Fibroblast of mammary gland (primary cell): ENCODE measurements at regions not wholly inside any gene's neighbourhood (a gene's known extent, or its start where the extent isn't known, plus 50 kb on each side); places are given as distances from the start of the nearest gene placed in this dataset.

Experiments used
- DNase-seq: peaks from one replicate; pipeline ENCODE4 v3.0.0-alpha.2; 2010; ENCODE audit warnings: low read depth
- H3K4me3 ChIP-seq: 2 replicates; pipeline ENCODE4 v1.5.1; 2011; ENCODE audit warnings: low read depth, mild to moderate bottlenecking, low read length, moderate library complexity; ENCODE audit not compliant: control insufficient read depth
- TF ChIP-seq, protein P1 (sequence below): conservative IDR thresholded peaks from 2 replicates; pipeline ENCODE4 v1.5.1; 2011; ENCODE audit warnings: low read depth, low read length, inconsistent platforms; ENCODE audit not compliant: control insufficient read depth, insufficient read depth

DNA sequence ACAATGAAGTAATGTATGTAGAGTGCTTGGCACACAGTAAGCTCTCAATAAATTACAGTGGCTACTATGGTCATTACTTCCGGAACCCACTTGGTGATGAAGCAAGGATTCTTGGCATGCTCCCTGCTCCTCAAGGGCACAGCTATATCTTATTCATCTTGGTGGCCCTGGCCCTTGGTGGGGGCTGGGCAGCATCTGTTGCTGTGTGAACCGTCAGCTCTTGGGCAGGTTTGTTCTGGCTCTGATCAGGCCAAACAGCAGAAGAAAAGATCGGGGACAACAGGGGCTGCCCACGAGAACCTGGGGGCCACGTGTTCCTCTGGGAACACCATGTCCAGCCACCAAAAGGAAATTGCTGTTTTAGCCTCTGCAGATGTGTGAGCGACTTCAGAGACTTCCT lies 136.9 kb upstream of the SYT13 start:
- no peak overlapping the region for H3K4me3 ChIP-seq
- DNase-seq, result no peak
- TF ChIP-seq, protein P1, sequence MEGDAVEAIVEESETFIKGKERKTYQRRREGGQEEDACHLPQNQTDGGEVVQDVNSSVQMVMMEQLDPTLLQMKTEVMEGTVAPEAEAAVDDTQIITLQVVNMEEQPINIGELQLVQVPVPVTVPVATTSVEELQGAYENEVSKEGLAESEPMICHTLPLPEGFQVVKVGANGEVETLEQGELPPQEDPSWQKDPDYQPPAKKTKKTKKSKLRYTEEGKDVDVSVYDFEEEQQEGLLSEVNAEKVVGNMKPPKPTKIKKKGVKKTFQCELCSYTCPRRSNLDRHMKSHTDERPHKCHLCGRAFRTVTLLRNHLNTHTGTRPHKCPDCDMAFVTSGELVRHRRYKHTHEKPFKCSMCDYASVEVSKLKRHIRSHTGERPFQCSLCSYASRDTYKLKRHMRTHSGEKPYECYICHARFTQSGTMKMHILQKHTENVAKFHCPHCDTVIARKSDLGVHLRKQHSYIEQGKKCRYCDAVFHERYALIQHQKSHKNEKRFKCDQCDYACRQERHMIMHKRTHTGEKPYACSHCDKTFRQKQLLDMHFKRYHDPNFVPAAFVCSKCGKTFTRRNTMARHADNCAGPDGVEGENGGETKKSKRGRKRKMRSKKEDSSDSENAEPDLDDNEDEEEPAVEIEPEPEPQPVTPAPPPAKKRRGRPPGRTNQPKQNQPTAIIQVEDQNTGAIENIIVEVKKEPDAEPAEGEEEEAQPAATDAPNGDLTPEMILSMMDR, result no peak

DNA sequence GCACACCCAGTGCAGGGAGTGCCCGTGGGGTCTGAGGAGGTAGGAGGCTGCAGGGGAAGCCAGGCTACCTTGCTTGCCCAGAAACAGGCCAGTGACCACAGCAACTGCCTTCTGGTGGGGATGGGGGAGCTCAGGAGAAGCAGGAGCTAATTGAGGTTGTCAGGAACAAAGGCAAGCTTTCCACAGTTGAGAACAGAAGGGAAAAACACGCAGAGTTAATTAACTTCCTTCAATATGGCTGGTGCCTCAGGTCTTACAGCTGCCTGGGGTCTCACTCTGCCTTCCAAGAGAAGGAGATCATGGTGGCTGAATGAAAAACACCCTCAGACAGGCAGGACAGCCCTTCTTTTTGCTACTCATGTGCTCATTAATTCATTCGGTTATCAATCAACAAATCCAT lies 127.9 kb upstream of the SYT13 start:
- no peak overlapping the region for H3K4me3 ChIP-seq
- TF ChIP-seq, protein P1, result no peak
- DNase-seq, result no peak

DNA sequence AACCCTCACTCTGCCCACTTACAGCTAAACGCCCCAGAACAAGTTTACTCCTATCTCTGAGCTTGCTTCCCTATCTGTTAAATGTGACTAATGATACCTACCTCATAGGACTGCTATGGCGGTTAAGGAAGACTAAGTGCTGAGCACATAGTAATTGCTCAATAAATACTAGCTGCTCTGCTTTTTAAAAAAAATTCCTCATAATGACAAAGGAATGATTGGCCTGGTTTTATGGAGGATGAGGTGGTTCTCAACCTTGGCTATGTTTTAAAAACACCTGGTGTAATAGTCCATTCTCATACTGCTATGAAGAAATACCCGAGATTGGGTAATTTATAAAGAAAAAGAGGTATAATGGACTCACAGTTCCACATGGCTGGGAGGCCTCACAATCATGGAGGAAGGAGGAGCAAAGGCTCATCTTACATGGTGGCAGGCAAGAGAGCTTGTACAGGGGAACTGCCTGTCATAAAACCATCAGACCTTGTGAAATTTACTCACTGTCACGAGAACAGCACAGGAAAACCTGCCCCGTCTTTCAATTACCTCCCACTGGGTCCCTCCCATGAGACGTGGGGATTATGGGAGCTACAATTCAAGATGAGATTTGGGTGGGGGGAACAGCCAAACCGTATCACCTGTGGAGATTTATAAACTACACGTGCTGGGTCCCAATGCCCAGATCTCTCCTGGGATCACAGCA lies 127.2 kb upstream of the SYT13 start:
- DNase-seq, result no peak
- TF ChIP-seq, protein P1, result no peak
- no peak overlapping the region for H3K4me3 ChIP-seq

DNA sequence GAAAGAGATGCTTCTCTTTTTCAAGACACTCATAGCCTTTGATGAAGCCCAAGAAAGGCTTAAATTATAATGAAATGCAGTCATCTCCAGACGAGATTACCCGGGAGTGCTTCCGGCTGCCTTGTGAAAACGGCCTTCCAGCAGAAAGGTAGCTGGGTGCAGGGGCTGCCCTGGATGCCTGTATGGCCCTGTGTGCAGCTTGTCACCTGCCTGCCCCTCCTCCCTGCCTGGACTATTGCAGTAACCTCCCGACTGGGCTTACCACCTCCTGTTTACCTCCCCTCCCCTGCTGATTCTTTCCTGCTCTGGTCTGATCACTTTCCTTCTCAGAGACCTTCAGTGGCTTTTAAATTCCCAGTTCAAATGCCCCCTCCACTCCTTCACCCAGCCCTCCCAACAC lies 126.4 kb upstream of the SYT13 start:
- no peak overlapping the region for H3K4me3 ChIP-seq
- no peak for DNase-seq
- TF ChIP-seq, protein P1, result no peak

DNA sequence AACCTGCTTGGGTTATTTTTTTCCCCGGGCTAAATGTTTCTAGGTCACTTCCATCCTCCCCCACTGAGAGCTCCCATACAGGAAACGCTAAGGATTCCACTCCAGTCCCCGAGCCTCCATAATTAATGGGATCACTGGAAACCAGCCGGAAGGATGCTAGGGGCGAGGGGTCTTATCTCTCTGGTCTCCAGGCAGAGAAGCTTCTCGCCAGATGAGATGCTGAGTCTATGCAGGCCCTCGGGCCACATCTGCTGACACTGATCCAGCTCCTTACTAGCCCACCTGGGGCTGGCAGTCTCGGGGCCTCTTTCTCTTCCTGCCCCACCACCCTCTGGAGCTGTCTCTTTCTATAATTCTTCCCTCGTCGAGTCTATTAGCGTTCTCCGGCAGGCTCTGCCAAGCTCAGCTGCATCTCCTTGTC lies 125.9 kb upstream of the SYT13 start:
- TF ChIP-seq, protein P1, result no peak
- H3K4me3 ChIP-seq, result no peak overlapping the region
- DNase-seq, result no peak

DNA sequence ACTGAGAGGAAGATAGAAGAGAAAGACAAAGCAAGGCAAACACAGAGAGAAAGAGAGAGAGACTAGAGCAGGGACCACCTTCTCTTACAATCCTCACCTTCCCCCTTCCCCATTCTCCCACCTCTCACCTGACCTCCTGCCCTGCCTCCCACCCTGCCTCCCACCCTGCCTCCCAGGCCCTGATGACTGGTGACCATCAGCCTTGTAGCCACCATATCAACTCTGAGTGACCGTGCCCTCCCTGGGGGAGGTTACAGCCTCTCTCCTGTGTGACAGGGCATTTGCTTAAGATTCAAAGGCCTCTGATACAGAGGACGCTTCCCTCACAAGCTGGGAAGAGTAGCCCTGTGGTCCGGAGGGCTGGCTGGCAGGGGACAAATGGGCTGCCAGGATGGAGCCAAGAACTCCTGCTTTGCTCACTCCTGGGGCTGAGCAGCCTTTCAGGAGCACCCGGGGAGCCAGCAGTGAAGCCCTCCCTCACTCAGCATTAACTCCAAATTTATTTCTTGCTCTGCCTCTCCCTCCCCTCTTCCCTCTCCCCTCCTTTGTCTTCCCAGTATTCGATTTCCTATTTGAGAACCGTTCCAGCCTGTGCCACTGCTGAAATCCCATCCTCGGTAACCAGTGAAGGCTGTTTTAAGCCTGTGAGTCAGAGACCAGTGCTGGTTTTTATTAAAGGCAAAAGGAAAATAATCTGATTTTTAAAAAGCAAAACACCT lies 125.2 kb upstream of the SYT13 start:
- H3K4me3 ChIP-seq, result no peak overlapping the region
- TF ChIP-seq, protein P1, result no peak
- DNase-seq, result peak; percentile 47
